ENCODE measurements at regions not wholly inside any gene's neighbourhood (a gene's known extent, or its start where the extent isn't known, plus 50 kb on each side); places are given as distances from the start of the nearest gene placed in this dataset.

DNA sequence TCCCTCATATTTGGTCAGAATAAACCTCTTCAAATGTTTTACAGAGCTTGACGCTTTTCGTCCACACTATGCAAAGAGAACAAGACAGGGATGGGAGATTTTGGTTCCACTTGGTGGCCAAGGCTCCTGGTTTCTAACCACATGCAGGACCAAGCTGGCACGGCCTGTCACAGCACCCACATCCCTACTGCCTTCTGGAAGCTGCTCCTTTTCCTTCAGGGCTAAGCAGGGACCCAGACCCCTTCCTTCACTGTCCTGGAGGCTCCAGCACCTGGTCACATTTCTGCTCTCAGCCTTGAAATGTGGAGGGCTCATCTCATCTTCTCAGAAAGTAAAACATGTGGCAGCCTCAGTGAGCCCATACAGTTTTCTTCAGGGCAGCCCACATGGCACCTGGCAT, 50.4 kb upstream of the ARHGEF7 start:
- Histone ChIP-seq H3K27ac (replicated peaks) (no peak overlapping the region), H3K4me1 (peaks cover 12% of the 10 kb centered on the region), H3K36me3 (no peaks in the 10 kb centered on the region), H3K27me3 (ENCODE audit: low read depth) (peaks cover 19% of the 10 kb centered on the region), H3K4me3 (no peak overlapping the region), H3K9me3 (replicated peaks) (no peaks in the 10 kb centered on the region)
- intact Hi-C loops (cut with micrococcal nuclease) = loop anchor here (10.0 kb wide), 1 partner anchor 150 kb away; no protein-coding TSS in a partner anchor
- TF ChIP-seq, protein P1, sequence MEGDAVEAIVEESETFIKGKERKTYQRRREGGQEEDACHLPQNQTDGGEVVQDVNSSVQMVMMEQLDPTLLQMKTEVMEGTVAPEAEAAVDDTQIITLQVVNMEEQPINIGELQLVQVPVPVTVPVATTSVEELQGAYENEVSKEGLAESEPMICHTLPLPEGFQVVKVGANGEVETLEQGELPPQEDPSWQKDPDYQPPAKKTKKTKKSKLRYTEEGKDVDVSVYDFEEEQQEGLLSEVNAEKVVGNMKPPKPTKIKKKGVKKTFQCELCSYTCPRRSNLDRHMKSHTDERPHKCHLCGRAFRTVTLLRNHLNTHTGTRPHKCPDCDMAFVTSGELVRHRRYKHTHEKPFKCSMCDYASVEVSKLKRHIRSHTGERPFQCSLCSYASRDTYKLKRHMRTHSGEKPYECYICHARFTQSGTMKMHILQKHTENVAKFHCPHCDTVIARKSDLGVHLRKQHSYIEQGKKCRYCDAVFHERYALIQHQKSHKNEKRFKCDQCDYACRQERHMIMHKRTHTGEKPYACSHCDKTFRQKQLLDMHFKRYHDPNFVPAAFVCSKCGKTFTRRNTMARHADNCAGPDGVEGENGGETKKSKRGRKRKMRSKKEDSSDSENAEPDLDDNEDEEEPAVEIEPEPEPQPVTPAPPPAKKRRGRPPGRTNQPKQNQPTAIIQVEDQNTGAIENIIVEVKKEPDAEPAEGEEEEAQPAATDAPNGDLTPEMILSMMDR (IDR thresholded peaks at IDR 0.05; ENCODE audit: borderline replicate concordance) = no peak
- DNase-seq = no peak

DNA sequence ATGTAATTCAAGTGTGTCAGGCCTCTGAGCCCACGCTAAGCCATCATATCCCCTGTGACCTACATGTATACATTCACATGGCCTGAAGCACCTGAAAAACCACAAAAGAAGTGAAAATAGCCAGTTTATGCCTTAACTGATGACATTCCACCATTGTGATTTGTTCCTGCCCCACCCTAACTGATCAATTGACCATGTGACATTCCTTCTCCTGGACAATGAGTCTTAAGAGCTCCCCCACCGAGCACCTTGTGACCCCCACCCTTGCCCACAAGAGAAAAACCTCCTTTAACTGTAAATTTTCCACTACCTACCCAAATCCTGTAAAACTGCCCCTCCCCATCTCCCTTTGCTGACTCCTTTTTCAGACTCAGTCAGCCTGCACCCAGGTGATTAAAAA, 52.1 kb upstream of the ARHGEF7 start:
- Histone ChIP-seq H3K4me1 (peaks cover 12% of the 10 kb centered on the region), H3K27me3 (ENCODE audit: low read depth) (peaks cover 19% of the 10 kb centered on the region), H3K4me3 (no peak overlapping the region), H3K36me3 (no peaks in the 10 kb centered on the region), H3K9me3 (replicated peaks) (no peaks in the 10 kb centered on the region), H3K27ac (replicated peaks) (no peak overlapping the region)
- TF ChIP-seq, protein P1 (IDR thresholded peaks at IDR 0.05; ENCODE audit: borderline replicate concordance) = no peak
- intact Hi-C loops (cut with micrococcal nuclease) = loop anchor here (10.0 kb wide), 1 partner anchor 152 kb away; no protein-coding TSS in a partner anchor
- DNase-seq = no peak

DNA sequence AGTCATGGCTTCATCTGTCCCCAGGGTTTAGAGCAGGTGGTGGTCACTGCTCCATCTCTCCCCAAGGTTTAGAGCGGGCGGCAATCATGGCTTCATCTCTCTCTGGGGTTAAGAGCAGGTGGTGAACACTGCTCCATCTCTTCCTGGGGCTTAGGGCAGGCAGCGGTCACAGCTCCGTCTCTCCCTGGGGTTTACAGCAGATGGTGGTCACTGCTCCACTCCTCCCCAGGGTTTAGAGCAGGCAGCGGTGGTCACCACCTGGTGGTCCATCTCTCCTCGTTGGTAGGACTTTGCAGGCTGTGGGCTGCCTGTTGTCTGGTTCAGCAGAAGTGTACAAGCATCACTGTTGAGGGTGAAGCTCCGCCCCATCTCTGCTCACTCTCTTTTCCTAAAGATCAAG, 52.8 kb upstream of the ARHGEF7 start:
- H3K4me1 ChIP-seq = peaks cover 9% of the 10 kb centered on the region
- H3K27ac ChIP-seq (replicated peaks) = no peak overlapping the region
- DNase-seq = no peak
- no peak overlapping the region for H3K4me3 ChIP-seq
- TF ChIP-seq, protein P1 (IDR thresholded peaks at IDR 0.05; ENCODE audit: borderline replicate concordance) = no peak
- H3K9me3 ChIP-seq (replicated peaks) = no peaks in the 10 kb centered on the region
- H3K27me3 ChIP-seq (ENCODE audit: low read depth) = peaks cover 18% of the 10 kb centered on the region
- H3K36me3 ChIP-seq = no peaks in the 10 kb centered on the region
- intact Hi-C loops (cut with micrococcal nuclease) = loop anchor here (10.0 kb wide), 1 partner anchor 152 kb away; no protein-coding TSS in a partner anchor

DNA sequence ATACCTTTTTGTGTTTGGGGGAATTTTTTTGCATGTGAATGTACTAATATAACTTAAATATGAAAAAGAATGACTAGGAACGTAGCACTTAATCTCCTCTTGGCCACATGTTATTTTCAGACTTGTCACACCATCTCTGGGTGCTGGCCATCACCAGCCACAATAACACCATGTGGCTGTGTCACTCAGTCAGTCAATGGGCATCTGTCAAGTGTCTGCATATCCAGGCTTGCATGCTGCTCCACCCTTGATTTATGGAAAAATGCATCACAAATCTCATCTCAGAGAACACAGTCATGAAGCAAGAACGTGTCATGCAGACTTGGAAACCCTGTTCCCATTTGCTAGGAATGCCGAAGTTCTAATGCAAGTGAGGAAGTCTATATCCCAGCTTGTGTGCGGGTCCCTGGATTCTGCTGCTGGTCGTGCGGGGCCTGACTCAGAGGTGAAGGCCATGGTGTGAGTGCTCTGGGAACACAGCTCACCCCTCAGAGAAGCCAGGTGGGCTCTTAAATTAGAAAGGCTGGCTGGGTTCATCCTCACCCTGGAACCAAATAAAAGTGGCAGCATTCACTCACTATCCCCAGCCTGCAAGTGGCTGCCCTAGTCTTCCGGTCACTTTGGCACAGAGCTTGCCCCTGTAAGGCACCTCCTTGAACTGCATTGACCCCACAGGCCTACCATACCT, 53.6 kb upstream of the ARHGEF7 start:
- H3K4me3 ChIP-seq = no peak overlapping the region
- H3K4me1 ChIP-seq = peaks cover under 1% of the 10 kb centered on the region
- no peak for DNase-seq
- H3K27ac ChIP-seq (replicated peaks) = no peak overlapping the region
- TF ChIP-seq, protein P1 (IDR thresholded peaks at IDR 0.05; ENCODE audit: borderline replicate concordance) = no peak
- intact Hi-C loops (cut with micrococcal nuclease) = loop anchor here (10.0 kb wide), 1 partner anchor 153 kb away; no protein-coding TSS in a partner anchor
- H3K27me3 ChIP-seq (ENCODE audit: low read depth) = peaks cover 13% of the 10 kb centered on the region
- H3K9me3 ChIP-seq (replicated peaks) = no peaks in the 10 kb centered on the region
- no peaks in the 10 kb centered on the region for H3K36me3 ChIP-seq

DNA sequence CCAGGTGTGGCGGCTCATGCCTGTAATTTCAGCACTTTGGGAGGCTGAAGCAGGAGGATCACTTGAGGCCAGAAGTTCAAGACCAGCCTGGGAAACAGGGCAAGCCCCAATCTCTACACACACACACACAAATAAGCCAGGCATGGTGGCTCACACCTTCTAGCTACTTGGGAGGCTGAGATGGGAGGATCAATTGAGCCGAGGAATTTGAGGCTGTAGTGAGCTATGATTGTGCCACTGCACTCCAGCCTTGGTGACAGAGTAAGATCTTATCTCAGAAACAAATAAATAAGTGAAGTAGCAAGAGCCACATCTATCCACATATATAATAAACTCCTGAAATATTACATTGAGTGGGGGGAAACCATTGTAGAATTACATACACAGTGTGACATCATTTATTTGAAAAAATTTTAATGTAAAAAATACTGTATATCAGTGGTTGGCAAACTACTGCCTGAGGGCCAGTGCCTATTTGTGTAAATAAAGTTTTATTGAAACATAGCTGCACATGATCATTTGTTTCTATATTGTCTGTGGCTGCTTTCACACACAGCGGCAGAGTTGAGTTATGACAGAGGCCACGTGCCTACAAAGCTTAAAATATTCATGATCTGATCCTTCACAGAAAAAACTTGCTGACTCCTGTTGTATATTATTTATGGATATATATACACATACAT, 54.7 kb upstream of the ARHGEF7 start:
- intact Hi-C loops (cut with micrococcal nuclease) = loop anchor here (10.0 kb wide), 1 partner anchor 154 kb away; no protein-coding TSS in a partner anchor
- H3K27ac ChIP-seq (replicated peaks) = no peak overlapping the region
- H3K27me3 ChIP-seq (ENCODE audit: low read depth) = peaks cover 3% of the 10 kb centered on the region
- H3K4me1 ChIP-seq = no peaks in the 10 kb centered on the region
- no peak for DNase-seq
- no peak overlapping the region for H3K4me3 ChIP-seq
- no peaks in the 10 kb centered on the region for H3K36me3 ChIP-seq
- TF ChIP-seq, protein P1 (IDR thresholded peaks at IDR 0.05; ENCODE audit: borderline replicate concordance) = no peak
- no peaks in the 10 kb centered on the region for H3K9me3 ChIP-seq (replicated peaks)

Data from left ventricle myocardium inferior (tissue), 1 donor.